Natural killer cell (primary cell): ENCODE measurements at regions not wholly inside any gene's neighbourhood (a gene's known extent, or its start where the extent isn't known, plus 50 kb on each side); places are given as distances from the start of the nearest gene placed in this dataset.

Source experiments
- ATAC-seq, 3 donors: fragments of 150-1000 bp in 2 of 3; fragments of 200-7000 bp in 1 of 3; cut with Tn5 transposase; 1 replicate in 1 of 3; 2 replicates in 2 of 3; pipeline ENCODE4 v1.10.0; 2021; ENCODE audit warnings: mild to moderate bottlenecking in 2 of 3, moderate library complexity in 2 of 3
- DNase-seq, 2 donors: peaks; one replicate each; pipeline versions ENCODE4 v3.0.0 to v3.0.0-alpha.2; 2013 to 2021; ENCODE audit warnings: mixed read lengths in 1 of 2
- H3K27ac ChIP-seq: one replicate; pipeline ENCODE4 v1.5.1; 2013; ENCODE audit warnings: mild to moderate bottlenecking, low read length
- H3K27me3 ChIP-seq: one replicate; pipeline ENCODE4 v1.6.1; 2013; ENCODE audit warnings: low read length; ENCODE audit not compliant: control insufficient read depth, insufficient read depth
- H3K36me3 ChIP-seq: one replicate; pipeline ENCODE4 v1.6.1; 2013; ENCODE audit warnings: low read length; ENCODE audit not compliant: control insufficient read depth, insufficient read depth
- H3K4me1 ChIP-seq: one replicate; pipeline ENCODE4 v1.6.1; 2013; ENCODE audit warnings: low read length; ENCODE audit not compliant: control insufficient read depth, insufficient read depth
- H3K4me3 ChIP-seq: one replicate; pipeline ENCODE4 v1.5.1; 2013; ENCODE audit warnings: low read length
- H3K9me3 ChIP-seq: one replicate; pipeline ENCODE4 v1.6.1; 2013; ENCODE audit warnings: low read length; ENCODE audit not compliant: control insufficient read depth, insufficient read depth
- H3K27ac Mint-ChIP-seq, 2 donors: one replicate each; pipeline ENCODE4 v1.8.0; 2022; ENCODE audit warnings: mild to moderate bottlenecking in 2 of 2, mixed read lengths in 2 of 2, moderate library complexity in 1 of 2
- H3K27me3 Mint-ChIP-seq, 2 donors: one replicate each; pipeline ENCODE4 v1.8.0; 2022; ENCODE audit warnings: low read depth in 2 of 2, mixed read lengths in 2 of 2
- H3K36me3 Mint-ChIP-seq: one replicate; pipeline ENCODE4 v1.8.0; 2022; ENCODE audit warnings: mixed read lengths
- H3K4me1 Mint-ChIP-seq, 2 donors: one replicate each; pipeline ENCODE4 v1.8.0; 2022; ENCODE audit warnings: mixed read lengths in 2 of 2
- H3K4me3 Mint-ChIP-seq: one replicate; pipeline ENCODE4 v1.8.0; 2022; ENCODE audit warnings: mild to moderate bottlenecking, moderate library complexity, mixed read lengths
- H3K9me3 Mint-ChIP-seq, 2 donors: one replicate each; pipeline ENCODE4 v1.8.0; 2022; ENCODE audit warnings: mixed read lengths in 2 of 2
- CTCF ChIP-seq: fragments of 200-600 bp; IDR thresholded peaks from one replicate; pipeline ENCODE4 v1.8.0; 2022; ENCODE audit warnings: antibody characterized with exemption
- WGBS: methylation state at CpG from one replicate; pipeline ENCODE4 v1.1.7; 2013; ENCODE audit warnings: missing lambda C conversion rate; ENCODE audit not compliant: insufficient coverage; 5-methylcytosine and 5-hydroxymethylcytosine counted together
- intact Hi-C: fragments of 100-400 bp; cut with micrococcal nuclease; formaldehyde crosslinking; loops from one replicate; pipeline ENCODE4 v1.14.2; 2022

- H3K4me1 Mint-ChIP-seq, result no peaks in the 10 kb centered on the region
- Histone ChIP-seq H3K4me3 (no peak overlapping the region), H3K27me3 (no peaks in the 10 kb centered on the region), H3K36me3 (no peaks in the 10 kb centered on the region), H3K4me1 (no peaks in the 10 kb centered on the region), H3K27ac (no peak overlapping the region), H3K9me3 (no peaks in the 10 kb centered on the region)
- H3K36me3 Mint-ChIP-seq, result peaks cover under 1% of the 10 kb centered on the region
- no peak overlapping the region for H3K27ac Mint-ChIP-seq
- WGBS, result 69% methylated on average over 5 of the region's 6 CpGs
- TF ChIP-seq CTCF, result no peak
- DNase-seq, result no peak
- intact Hi-C loops, result no loop called here
- ATAC-seq, result no peak
- no peak overlapping the region for H3K4me3 Mint-ChIP-seq
- H3K9me3 Mint-ChIP-seq, result no peaks in the 10 kb centered on the region
- peaks cover 4 to 9% of the 10 kb centered on the region in 2 donors for H3K27me3 Mint-ChIP-seq
These were observed 504.0 kb upstream of the CDH4 start for GRCh38 chr20:60748086-60748485.

DNA sequence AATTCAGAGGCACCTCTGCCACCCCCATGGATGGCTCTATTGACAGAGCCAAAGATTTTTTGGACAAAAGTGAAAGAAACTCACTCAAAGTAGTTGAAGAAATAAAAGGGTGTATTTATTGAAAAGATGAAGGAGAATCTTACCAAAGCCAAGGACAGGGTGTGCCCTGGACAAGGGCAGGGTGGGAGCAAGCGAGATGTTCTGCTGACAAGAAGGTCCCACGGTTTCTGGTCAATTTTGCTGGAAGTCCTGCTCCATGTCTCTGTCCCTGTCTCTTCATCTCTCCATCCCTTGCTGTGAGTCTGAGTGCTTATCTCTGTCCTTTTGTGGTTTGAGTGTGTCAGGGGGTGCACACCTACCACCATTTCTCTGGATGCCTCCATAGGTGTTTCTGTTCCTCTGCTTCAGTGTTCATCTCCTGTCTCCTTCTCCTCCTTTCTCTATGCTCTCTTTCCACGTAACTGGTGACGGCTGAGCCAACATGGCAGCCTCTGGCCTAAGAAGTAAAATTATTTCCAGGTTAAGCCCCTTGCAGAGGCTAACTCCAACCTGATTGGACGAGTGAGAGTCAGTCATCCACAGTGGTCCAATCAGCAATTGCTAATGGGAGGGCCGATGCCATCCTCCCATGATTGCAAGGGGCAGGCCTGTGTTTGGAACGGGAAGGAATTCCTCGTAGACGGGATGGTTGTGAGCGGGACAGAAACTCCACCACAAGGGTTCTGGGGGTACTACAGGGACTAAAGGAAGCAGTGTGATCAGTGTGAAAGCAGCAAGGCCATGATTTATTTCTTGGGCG lies 502.1 kb upstream of the CDH4 start:
- Histone ChIP-seq H3K9me3 (no peaks in the 10 kb centered on the region), H3K27me3 (no peaks in the 10 kb centered on the region), H3K36me3 (no peaks in the 10 kb centered on the region), H3K4me1 (no peaks in the 10 kb centered on the region), H3K4me3 (no peak overlapping the region), H3K27ac (no peak overlapping the region)
- Mint-ChIP-seq H3K27me3 (peaks cover 4 to 8% of the 10 kb centered on the region in 2 donors), H3K36me3 (no peaks in the 10 kb centered on the region), H3K4me1 (no peaks in the 10 kb centered on the region), H3K9me3 (no peaks in the 10 kb centered on the region), H3K4me3 (no peak overlapping the region), H3K27ac (no peak overlapping the region)
- WGBS, result 82% methylated on average over 11 of the region's 11 CpGs
- intact Hi-C loops, result no loop called here
- no peak for DNase-seq
- no peak for TF ChIP-seq CTCF
- no peak for ATAC-seq

DNA sequence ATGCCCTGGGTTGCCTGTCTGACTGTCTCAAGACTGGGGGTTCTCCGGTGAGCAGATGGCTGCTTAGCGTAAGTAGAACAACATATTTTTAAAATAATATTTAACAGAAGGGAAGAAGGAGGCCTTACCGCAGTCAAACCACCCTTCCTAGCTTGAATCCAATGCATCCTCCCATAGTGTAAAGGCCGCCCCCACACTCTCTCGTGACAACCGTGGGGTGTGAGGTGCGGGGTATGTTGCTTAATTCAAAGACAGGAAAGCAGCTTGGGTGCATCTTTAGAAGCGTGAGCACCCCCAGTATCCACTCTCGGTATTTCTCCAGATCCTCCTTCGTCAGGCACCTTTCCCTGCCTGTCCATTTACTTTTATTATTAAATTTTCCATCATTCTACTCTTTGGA lies 501.2 kb upstream of the CDH4 start:
- Mint-ChIP-seq H3K9me3 (no peaks in the 10 kb centered on the region), H3K27me3 (peaks cover 4 to 8% of the 10 kb centered on the region in 2 donors), H3K36me3 (no peaks in the 10 kb centered on the region), H3K27ac (no peak overlapping the region), H3K4me3 (no peak overlapping the region), H3K4me1 (no peaks in the 10 kb centered on the region)
- Histone ChIP-seq H3K27me3 (no peaks in the 10 kb centered on the region), H3K27ac (no peak overlapping the region), H3K4me3 (no peak overlapping the region), H3K36me3 (no peaks in the 10 kb centered on the region), H3K4me1 (no peaks in the 10 kb centered on the region), H3K9me3 (no peaks in the 10 kb centered on the region)
- DNase-seq (no peak), ATAC-seq (no peak)
- WGBS, result 92% methylated on average over 6 of the region's 10 CpGs
- intact Hi-C loops, result no loop called here
- TF ChIP-seq CTCF, result no peak

GRCh38 chr20:60751826-60752225 lies 500.2 kb upstream of the CDH4 start:
- Histone ChIP-seq H3K4me1 (no peaks in the 10 kb centered on the region), H3K36me3 (no peaks in the 10 kb centered on the region), H3K9me3 (no peaks in the 10 kb centered on the region), H3K27ac (no peak overlapping the region), H3K27me3 (no peaks in the 10 kb centered on the region), H3K4me3 (no peak overlapping the region)
- intact Hi-C loops, result no loop called here
- TF ChIP-seq CTCF, result no peak
- no peak overlapping the region for H3K27ac Mint-ChIP-seq
- H3K4me1 Mint-ChIP-seq, result no peaks in the 10 kb centered on the region
- no peak for ATAC-seq
- 84% methylated on average over 7 of the region's 7 CpGs for WGBS
- H3K9me3 Mint-ChIP-seq, result no peaks in the 10 kb centered on the region
- no peak for DNase-seq
- no peak overlapping the region for H3K4me3 Mint-ChIP-seq
- peaks cover 4 to 6% of the 10 kb centered on the region in 2 donors for H3K27me3 Mint-ChIP-seq
- no peaks in the 10 kb centered on the region for H3K36me3 Mint-ChIP-seq
